H1 (cell line): ENCODE measurements at regions not wholly inside any gene's neighbourhood (a gene's known extent, or its start where the extent isn't known, plus 50 kb on each side); places are given as distances from the start of the nearest gene placed in this dataset.

Experiments
- FOSL1 ChIP-seq: IDR thresholded peaks from 2 replicates; pipeline ENCODE4 v1.6.1; 2011; ENCODE audit warnings: mild to moderate bottlenecking, low read depth, low read length, moderate library complexity; ENCODE audit not compliant: insufficient read depth
- JUN ChIP-seq: IDR thresholded peaks from 2 replicates; pipeline ENCODE4 v1.6.1; 2011; ENCODE audit warnings: low read depth, mild to moderate bottlenecking, improper control_type of control experiment, low read length
- KDM1A ChIP-seq: fragments of 200-600, 300-600 bp; sonication (generic); IDR thresholded peaks from 2 replicates; pipeline ENCODE4 v1.7.1; 2016; ENCODE audit warnings: mild to moderate bottlenecking, low read length, borderline replicate concordance
- SIN3A ChIP-seq, 2 experiments: IDR thresholded peaks in 1 of 2; conservative IDR thresholded peaks in 1 of 2; 2 replicates each; pipeline ENCODE4 v1.6.1; 2011 to 2012; ENCODE audit warnings: low read length in 2 of 2, improper control_type of control experiment in 1 of 2, low read depth in 1 of 2, mild to moderate bottlenecking in 1 of 2
- YY1 ChIP-seq: IDR thresholded peaks from 2 replicates; pipeline ENCODE4 v1.6.1; 2011; ENCODE audit warnings: low read depth, mild to moderate bottlenecking, low read length
- ZNF274 ChIP-seq: IDR thresholded peaks from 2 replicates; pipeline ENCODE4 v1.7.0; 2012; ENCODE audit warnings: low read length, borderline replicate concordance; ENCODE audit errors: extremely low read depth

DNA sequence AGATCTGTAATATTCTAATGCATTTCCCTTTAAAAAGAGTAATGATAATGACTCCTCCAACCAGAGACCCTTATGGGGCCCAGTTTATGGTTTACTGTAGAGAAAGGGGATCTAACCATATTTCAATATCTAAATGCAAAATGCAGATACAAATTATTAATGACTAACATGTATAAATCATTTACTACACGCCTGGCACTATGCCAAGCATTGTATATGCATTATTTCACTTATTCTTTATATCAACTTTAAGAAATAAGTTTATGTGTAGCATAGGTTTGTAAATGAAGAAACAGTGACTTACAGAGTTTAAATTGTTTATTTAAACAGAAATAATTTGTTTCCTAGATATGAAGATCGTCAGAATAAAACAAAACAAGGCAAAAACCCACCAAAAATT lies 86.2 kb upstream of the SCEL start (continued):
- TF ChIP-seq YY1 (no peak), KDM1A (no peak), ZNF274 (no peak), JUN (no peak), SIN3A (conservative IDR thresholded peaks at IDR 0.05 in 1 of 2, IDR thresholded peaks at IDR 0.05 in 1 of 2; ENCODE audit: low read depth in 1 of 2, low read length in 2 of 2) (no peak), FOSL1 (no peak)
